ENCODE measurements at regions not wholly inside any gene's neighbourhood (a gene's known extent, or its start where the extent isn't known, plus 50 kb on each side); places are given as distances from the start of the nearest gene placed in this dataset.
"Not testable (repeated sequence)": the region's sequence is repeated elsewhere in the genome, so short reads cannot be mapped to it uniquely, and the experiment has no call there.

DNA sequence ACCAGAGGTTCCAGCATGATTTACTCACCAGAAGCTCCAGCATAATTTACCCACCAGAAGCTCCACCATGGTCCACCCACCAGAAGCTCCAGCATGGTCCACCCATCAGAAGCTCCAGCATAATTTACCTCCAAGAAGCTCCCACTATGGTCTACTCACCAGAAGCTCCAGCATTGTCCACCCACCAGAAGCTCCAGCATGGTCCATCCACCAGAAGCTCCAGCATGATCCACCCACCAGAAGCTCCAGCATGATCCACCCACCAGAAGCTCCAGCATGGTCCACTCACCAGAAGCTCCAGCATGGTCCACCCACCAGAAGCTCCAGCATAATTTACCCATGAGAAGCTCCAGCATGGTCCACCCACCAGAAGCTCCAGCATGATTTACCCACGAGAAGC is 4490.7 kb upstream of the OR11H1 start:
- H3K4me3 ChIP-seq (ENCODE audit: low read depth, low read length); DNase-seq (ENCODE audit: low read depth, low spot score); H3K27ac ChIP-seq (ENCODE audit: low read depth, low read length); POLR2A ChIA-PET; CTCF ChIA-PET; H3K27me3 ChIP-seq (ENCODE audit: control insufficient read depth, insufficient read depth, low read length): not testable (repeated sequence)
- peaks cover 71% of the 10 kb centered on the region for H3K9me3 ChIP-seq (ENCODE audit: control insufficient read depth, insufficient read depth, low read length)

DNA sequence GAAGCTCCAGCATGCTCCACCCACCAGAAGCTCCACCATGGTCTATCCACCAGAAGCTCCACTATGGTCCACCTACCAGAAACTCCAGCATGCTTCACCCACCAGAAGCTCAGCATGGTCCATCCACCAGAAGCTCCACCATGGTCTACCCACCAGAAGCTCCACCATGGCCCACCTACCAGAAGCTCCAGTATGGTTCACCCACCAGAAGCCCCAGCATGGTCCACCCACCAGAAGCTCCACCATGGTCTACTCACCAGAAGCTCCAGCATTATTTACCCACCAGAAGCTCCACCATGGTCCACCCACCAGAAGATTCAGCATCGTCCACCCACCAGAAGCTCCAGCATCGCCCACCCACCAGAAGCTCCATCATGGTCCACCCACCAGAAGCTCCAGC is 4490.2 kb upstream of the OR11H1 start:
- POLR2A ChIA-PET; DNase-seq (ENCODE audit: low read depth, low spot score); H3K27me3 ChIP-seq (ENCODE audit: control insufficient read depth, insufficient read depth, low read length); CTCF ChIA-PET; H3K4me3 ChIP-seq (ENCODE audit: low read depth, low read length); H3K27ac ChIP-seq (ENCODE audit: low read depth, low read length): not testable (repeated sequence)
- H3K9me3 ChIP-seq (ENCODE audit: control insufficient read depth, insufficient read depth, low read length) = peaks cover 66% of the 10 kb centered on the region

DNA sequence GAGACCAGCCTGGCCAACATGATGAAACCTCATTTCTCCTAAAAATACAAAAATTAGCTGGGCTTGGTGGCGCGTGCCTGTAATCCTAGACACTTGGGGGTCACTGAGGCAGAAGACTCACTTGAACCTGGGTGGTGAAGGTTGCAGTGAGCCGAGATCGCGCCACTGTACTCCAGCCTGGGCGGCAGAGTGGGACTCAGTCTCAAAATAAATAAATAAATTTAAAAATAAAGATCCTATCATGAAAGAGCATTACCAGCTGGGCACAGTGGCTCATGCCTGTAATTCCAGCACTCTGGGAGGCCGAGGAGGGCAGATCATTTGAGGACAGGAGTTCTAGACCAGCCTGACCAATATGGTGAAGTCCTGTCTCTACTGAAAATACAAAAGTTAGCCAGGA is 4489.2 kb upstream of the OR11H1 start:
- H3K27ac ChIP-seq (ENCODE audit: low read depth, low read length); CTCF ChIA-PET; H3K4me3 ChIP-seq (ENCODE audit: low read depth, low read length); POLR2A ChIA-PET; DNase-seq (ENCODE audit: low read depth, low spot score); H3K27me3 ChIP-seq (ENCODE audit: control insufficient read depth, insufficient read depth, low read length): not testable (repeated sequence)
- peaks cover 56% of the 10 kb centered on the region for H3K9me3 ChIP-seq (ENCODE audit: control insufficient read depth, insufficient read depth, low read length)

DNA sequence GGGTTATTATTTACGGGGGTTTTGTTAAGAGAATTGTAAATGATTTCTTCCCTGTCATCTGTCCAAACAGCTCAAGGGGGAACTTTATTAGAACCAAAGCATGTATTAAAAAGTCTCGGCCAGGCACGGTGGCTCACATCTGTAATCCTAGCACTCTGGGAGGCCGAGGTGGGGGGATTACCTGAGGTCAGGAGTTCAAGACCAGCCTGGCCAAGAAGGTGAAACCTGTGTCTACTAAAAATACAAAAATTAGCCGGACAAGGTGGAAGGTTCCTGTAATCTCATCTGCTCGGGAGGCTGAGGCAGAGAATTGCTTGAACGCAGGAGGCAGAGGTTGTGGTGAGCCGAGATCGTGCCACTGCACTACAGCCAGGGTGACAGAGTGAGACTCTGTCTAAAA is 4486.6 kb upstream of the OR11H1 start:
- H3K27ac ChIP-seq (ENCODE audit: low read depth, low read length); H3K4me3 ChIP-seq (ENCODE audit: low read depth, low read length); DNase-seq (ENCODE audit: low read depth, low spot score); H3K27me3 ChIP-seq (ENCODE audit: control insufficient read depth, insufficient read depth, low read length); CTCF ChIA-PET; POLR2A ChIA-PET: not testable (repeated sequence)
- peaks cover 31% of the 10 kb centered on the region for H3K9me3 ChIP-seq (ENCODE audit: control insufficient read depth, insufficient read depth, low read length)

DNA sequence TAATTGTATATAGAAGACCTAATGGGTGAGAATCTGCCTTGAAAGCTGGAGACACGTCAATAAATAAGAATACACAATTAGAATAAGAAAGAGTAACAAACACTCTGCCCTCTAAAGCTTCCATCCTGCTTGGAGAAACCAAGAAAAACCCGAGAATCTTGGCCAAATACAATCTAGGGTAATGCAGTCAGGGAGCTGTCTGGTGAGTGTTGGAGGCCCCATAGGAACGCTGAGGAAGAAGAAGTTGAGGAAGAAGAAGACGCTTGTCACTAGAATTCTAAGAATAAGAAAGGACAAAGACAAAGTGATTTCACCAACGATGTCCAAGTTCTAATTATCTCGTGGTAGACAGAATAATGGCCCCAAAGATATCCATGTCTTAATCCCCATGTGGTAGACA is 4485.9 kb upstream of the OR11H1 start:
- no peak for DNase-seq (ENCODE audit: low read depth, low spot score)
- TF ChIP-seq, protein P1, sequence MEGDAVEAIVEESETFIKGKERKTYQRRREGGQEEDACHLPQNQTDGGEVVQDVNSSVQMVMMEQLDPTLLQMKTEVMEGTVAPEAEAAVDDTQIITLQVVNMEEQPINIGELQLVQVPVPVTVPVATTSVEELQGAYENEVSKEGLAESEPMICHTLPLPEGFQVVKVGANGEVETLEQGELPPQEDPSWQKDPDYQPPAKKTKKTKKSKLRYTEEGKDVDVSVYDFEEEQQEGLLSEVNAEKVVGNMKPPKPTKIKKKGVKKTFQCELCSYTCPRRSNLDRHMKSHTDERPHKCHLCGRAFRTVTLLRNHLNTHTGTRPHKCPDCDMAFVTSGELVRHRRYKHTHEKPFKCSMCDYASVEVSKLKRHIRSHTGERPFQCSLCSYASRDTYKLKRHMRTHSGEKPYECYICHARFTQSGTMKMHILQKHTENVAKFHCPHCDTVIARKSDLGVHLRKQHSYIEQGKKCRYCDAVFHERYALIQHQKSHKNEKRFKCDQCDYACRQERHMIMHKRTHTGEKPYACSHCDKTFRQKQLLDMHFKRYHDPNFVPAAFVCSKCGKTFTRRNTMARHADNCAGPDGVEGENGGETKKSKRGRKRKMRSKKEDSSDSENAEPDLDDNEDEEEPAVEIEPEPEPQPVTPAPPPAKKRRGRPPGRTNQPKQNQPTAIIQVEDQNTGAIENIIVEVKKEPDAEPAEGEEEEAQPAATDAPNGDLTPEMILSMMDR (IDR thresholded peaks at IDR 0.05; ENCODE audit: low read depth, low read length) = no peak
- Histone ChIP-seq H3K27ac (ENCODE audit: low read depth, low read length) (no peak overlapping the region), H3K27me3 (ENCODE audit: control insufficient read depth, insufficient read depth, low read length) (no peaks in the 10 kb centered on the region), H3K9me3 (ENCODE audit: control insufficient read depth, insufficient read depth, low read length) (peaks cover 24% of the 10 kb centered on the region), H3K4me3 (ENCODE audit: low read depth, low read length) (no peak overlapping the region)
- CTCF ChIA-PET = no interaction called here
- POLR2A ChIA-PET = no interaction called here

DNA sequence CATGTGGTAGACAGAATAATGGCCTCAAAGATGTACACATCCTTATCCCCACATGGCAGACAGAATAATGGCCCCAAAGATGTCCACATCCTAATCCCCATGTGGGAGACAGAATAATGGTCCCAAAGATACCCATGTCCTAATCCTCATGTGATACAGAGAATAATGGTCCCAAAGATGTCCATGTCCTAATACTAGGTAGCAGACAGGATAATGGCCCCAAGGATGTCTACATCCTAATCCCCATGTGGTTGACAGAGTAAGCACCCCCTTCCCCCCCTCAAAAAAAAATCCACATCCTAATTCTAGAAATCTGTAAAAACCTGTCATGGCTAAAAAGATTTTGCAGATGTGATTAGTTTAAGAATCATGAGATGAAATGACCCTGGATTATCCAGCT is 4484.7 kb upstream of the OR11H1 start:
- DNase-seq (ENCODE audit: low read depth, low spot score); H3K27me3 ChIP-seq (ENCODE audit: control insufficient read depth, insufficient read depth, low read length); H3K4me3 ChIP-seq (ENCODE audit: low read depth, low read length); H3K27ac ChIP-seq (ENCODE audit: low read depth, low read length); CTCF ChIA-PET; POLR2A ChIA-PET: not testable (repeated sequence)
- peaks cover 13% of the 10 kb centered on the region for H3K9me3 ChIP-seq (ENCODE audit: control insufficient read depth, insufficient read depth, low read length)

DNA sequence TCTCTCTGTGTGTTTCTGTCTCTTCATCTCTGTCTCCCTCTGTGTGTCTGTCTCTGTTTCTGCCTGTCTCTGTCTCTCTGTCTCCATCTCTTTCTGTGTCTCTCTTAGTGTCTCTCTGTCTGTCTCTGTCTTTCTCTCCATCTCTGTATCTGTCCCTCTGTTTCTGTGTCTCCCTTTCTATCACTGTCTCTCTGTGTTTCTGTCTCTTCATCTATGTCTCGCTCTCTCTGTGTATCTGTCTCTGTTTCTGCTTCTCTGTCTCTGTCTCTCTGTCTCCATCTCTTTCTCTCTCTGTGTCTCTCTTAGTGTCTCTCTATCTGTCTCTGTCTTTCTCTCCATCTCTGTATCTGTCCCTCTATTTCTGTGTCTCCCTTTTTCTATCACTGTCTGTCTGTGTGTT is 4479.1 kb upstream of the OR11H1 start:
- POLR2A ChIA-PET; DNase-seq (ENCODE audit: low read depth, low spot score); H3K4me3 ChIP-seq (ENCODE audit: low read depth, low read length); H3K27me3 ChIP-seq (ENCODE audit: control insufficient read depth, insufficient read depth, low read length); H3K27ac ChIP-seq (ENCODE audit: low read depth, low read length); CTCF ChIA-PET: not testable (repeated sequence)
- peaks cover 25% of the 10 kb centered on the region for H3K9me3 ChIP-seq (ENCODE audit: control insufficient read depth, insufficient read depth, low read length)

DNA sequence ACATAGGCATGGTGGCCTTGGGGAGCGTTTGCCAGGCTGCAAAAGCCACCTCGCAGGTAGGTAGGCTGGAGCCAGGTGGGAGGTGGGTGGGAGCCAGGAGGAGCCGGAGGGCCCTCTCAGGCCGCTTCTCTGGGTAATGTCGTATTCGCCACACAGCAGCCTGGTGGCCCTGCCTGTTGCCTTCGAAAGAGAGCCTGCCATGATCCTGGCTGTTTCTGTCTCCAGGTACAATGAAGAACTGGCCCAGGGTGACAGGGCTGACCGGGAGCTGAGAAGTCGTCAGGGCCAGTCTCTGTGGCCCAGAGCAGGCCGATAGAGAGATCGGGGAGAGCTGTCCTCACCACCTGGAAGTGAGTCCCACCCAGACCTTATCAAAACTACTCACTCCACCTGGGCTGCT is 4477.8 kb upstream of the OR11H1 start:
- POLR2A ChIA-PET; CTCF ChIA-PET; H3K4me3 ChIP-seq (ENCODE audit: low read depth, low read length); DNase-seq (ENCODE audit: low read depth, low spot score); H3K27ac ChIP-seq (ENCODE audit: low read depth, low read length); H3K27me3 ChIP-seq (ENCODE audit: control insufficient read depth, insufficient read depth, low read length): not testable (repeated sequence)
- peaks cover 39% of the 10 kb centered on the region for H3K9me3 ChIP-seq (ENCODE audit: control insufficient read depth, insufficient read depth, low read length)

DNA sequence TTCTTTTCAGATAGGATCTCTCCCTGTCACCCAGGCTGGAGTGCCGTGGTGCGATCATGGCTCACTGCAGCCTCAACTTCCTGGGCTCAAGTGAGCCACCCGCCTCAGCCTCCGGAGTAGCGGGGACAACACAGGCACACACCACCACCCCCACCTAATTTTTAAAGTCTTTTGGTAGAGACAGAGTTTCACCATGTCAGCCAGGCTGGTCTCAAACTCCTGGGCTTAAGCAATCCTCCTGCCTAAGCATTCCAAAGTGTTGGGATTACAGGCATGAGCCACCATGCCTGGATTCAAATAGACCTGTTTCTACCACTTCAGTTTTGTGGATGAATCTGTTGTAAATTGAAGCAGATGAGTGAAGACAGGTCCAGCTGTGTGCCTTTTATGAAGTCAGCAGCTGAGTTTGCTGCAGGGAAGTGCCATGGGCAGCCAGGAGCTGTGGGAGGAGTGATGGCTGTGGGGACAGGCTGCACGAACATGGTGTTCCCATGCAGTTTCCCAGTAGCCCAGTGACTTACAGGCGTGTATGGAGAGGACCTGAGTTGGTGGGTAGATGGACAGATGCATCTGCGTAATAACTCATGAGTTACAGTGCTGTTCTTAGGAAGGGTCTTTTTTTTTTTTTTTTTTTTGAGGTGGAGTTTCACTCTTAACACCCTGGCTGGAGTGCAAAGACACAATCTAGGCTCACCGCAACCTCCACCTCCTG is 4476.4 kb upstream of the OR11H1 start:
- POLR2A ChIA-PET; H3K27ac ChIP-seq (ENCODE audit: low read depth, low read length); CTCF ChIA-PET; DNase-seq (ENCODE audit: low read depth, low spot score); H3K27me3 ChIP-seq (ENCODE audit: control insufficient read depth, insufficient read depth, low read length); H3K4me3 ChIP-seq (ENCODE audit: low read depth, low read length): not testable (repeated sequence)
- peaks cover 52% of the 10 kb centered on the region for H3K9me3 ChIP-seq (ENCODE audit: control insufficient read depth, insufficient read depth, low read length)

DNA sequence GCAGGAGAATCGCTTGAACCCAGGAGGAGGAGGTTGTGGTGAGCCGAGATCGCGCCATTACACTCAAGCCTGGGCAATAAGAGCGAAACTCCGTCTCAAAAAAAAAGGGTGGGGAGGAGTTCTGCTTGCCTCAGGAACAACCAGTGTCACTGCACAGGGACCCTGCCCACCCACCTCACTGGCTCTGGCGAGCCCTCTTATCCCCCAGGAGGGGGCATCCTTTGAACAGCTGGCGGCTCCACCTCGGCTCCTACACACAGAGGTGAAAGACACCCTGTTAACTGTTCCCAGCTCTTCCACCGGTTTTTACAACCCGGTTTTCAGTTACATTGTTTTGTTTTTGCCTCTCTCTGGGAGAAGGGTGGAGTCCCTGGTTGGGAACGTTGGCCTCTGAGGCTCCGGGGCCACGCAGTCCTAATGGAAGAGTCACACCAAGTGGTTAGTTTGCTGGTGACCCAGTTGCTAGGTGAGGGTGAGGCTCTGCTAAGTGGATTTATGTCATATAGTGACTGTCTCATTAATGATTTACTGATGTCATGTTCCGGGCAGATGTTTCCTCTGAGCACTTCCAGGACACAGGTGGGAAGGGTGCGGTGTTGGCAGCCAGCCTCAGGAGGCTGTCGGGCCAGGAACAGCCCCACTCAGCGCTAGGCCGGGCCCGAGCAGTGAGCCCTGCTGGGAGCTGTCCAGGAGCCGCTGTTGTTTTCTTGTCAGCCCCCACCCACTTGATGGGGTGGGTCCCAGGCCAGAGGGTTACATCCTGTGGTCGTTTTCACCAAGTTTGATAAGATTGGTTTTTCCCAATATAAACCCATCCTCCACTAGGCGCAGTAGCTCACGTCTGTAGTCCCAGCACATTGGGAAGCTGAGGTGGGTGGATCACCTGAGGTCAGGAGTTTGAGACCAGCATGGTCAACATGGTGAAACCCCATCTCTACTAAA is 4474.3 kb upstream of the OR11H1 start:
- DNase-seq (ENCODE audit: low read depth, low spot score); H3K27ac ChIP-seq (ENCODE audit: low read depth, low read length); CTCF ChIA-PET; H3K4me3 ChIP-seq (ENCODE audit: low read depth, low read length); H3K27me3 ChIP-seq (ENCODE audit: control insufficient read depth, insufficient read depth, low read length); POLR2A ChIA-PET: not testable (repeated sequence)
- peaks cover 73% of the 10 kb centered on the region for H3K9me3 ChIP-seq (ENCODE audit: control insufficient read depth, insufficient read depth, low read length)

DNA sequence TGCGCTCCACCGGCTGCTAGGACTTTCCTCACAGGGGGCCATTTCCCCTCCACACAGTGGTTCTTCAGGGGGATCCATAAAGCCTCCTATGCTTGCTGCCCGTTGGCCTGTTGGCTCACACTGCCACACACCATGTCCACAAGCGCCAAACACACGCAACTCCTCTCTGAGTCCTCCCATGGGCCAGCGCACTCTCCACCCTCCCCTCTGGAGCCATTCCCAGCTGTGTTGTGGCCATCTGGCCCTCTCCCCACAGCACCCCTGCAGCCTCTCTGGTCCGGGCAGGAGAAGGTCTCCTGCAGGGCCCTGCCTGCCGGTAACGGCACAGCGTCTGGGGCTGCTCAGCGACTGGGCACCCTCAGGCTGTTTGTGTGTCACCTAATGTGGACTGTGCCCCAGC is 4473.3 kb upstream of the OR11H1 start:
- H3K9me3 ChIP-seq (ENCODE audit: control insufficient read depth, insufficient read depth, low read length) = peaks cover 72% of the 10 kb centered on the region
- H3K27me3 ChIP-seq (ENCODE audit: control insufficient read depth, insufficient read depth, low read length); DNase-seq (ENCODE audit: low read depth, low spot score); H3K4me3 ChIP-seq (ENCODE audit: low read depth, low read length); CTCF ChIA-PET; H3K27ac ChIP-seq (ENCODE audit: low read depth, low read length); POLR2A ChIA-PET: not testable (repeated sequence)

All from AG04450 (cell line).